HUES64 (cell line): ENCODE measurements at regions not wholly inside any gene's neighbourhood (a gene's known extent, or its start where the extent isn't known, plus 50 kb on each side); places are given as distances from the start of the nearest gene placed in this dataset.

Experiments
- H3K27ac ChIP-seq: 2 replicates; pipeline ENCODE4 v1.7.0; 2013; ENCODE audit warnings: low read depth, low read length, inconsistent platforms
- H3K27me3 ChIP-seq: 2 replicates; pipeline ENCODE4 v1.6.1; 2013; ENCODE audit warnings: mild to moderate bottlenecking, low read length; ENCODE audit not compliant: insufficient read depth
- H3K36me3 ChIP-seq: 2 replicates; pipeline ENCODE4 v1.6.1; 2013; ENCODE audit warnings: mild to moderate bottlenecking, low read length; ENCODE audit not compliant: insufficient read depth
- H3K4me1 ChIP-seq: 2 replicates; pipeline ENCODE4 v1.6.1; 2013; ENCODE audit warnings: mild to moderate bottlenecking, low read length, moderate library complexity; ENCODE audit not compliant: insufficient read depth
- H3K4me3 ChIP-seq: 2 replicates; pipeline ENCODE4 v1.5.1; 2013; ENCODE audit warnings: mild to moderate bottlenecking, low read length, moderate library complexity
- H3K9ac ChIP-seq: 2 replicates; pipeline ENCODE4 v1.6.1; 2013; ENCODE audit warnings: mild to moderate bottlenecking, low read depth, low read length
- H3K9me3 ChIP-seq: 2 replicates; pipeline ENCODE4 v1.6.1; 2013; ENCODE audit warnings: low read depth, low read length; ENCODE audit not compliant: insufficient read depth
- WGBS: fragments of 150-250, 120-280 bp; methylation state at CpG from one replicate; pipeline ENCODE4 v1.1.7; 2013; ENCODE audit warnings: missing lambda C conversion rate; 5-methylcytosine and 5-hydroxymethylcytosine counted together

DNA sequence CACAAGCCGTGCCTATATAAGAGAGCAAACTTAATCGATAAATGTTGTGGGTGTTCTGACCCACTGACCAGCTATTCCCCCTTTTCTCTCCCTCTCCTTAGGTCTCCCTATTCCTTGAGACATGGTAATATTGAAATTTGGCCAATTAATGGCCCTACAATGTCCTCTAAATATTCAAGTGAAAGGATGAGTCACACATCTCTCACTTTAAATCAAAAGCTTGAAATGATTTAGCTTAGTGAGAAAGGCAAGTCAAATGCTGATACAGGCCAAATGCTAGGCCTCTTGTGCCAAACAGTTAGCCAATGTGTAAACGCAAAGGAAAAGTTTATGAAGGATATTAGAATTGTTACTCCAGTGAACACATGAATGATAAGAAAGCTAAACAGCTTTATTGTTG, 102.2 kb upstream of the CPNE8 start:
- H3K9ac ChIP-seq, result no peak overlapping the region
- H3K27ac ChIP-seq, result no peak overlapping the region
- H3K4me1 ChIP-seq, result no peaks in the 10 kb centered on the region
- WGBS, result 89% methylated on average over 1 of the region's 3 CpGs
- no peaks in the 10 kb centered on the region for H3K9me3 ChIP-seq
- H3K36me3 ChIP-seq, result no peaks in the 10 kb centered on the region
- H3K27me3 ChIP-seq, result no peaks in the 10 kb centered on the region
- no peak overlapping the region for H3K4me3 ChIP-seq

GRCh38 chr12:39006286-39006685, 100.9 kb upstream of the CPNE8 start:
- Histone ChIP-seq H3K27me3 (no peaks in the 10 kb centered on the region), H3K4me3 (no peak overlapping the region), H3K9ac (no peak overlapping the region), H3K36me3 (no peaks in the 10 kb centered on the region), H3K4me1 (no peaks in the 10 kb centered on the region), H3K9me3 (no peaks in the 10 kb centered on the region), H3K27ac (no peak overlapping the region)
- WGBS, result 100% methylated on average over 1 of the region's 2 CpGs

GRCh38 chr12:39005671-39006070, 100.3 kb upstream of the CPNE8 start:
- no peak overlapping the region for H3K27ac ChIP-seq
- H3K36me3 ChIP-seq, result no peaks in the 10 kb centered on the region
- no peaks in the 10 kb centered on the region for H3K4me1 ChIP-seq
- H3K9ac ChIP-seq, result no peak overlapping the region
- no peaks in the 10 kb centered on the region for H3K9me3 ChIP-seq
- H3K27me3 ChIP-seq, result no peaks in the 10 kb centered on the region
- no peak overlapping the region for H3K4me3 ChIP-seq

DNA sequence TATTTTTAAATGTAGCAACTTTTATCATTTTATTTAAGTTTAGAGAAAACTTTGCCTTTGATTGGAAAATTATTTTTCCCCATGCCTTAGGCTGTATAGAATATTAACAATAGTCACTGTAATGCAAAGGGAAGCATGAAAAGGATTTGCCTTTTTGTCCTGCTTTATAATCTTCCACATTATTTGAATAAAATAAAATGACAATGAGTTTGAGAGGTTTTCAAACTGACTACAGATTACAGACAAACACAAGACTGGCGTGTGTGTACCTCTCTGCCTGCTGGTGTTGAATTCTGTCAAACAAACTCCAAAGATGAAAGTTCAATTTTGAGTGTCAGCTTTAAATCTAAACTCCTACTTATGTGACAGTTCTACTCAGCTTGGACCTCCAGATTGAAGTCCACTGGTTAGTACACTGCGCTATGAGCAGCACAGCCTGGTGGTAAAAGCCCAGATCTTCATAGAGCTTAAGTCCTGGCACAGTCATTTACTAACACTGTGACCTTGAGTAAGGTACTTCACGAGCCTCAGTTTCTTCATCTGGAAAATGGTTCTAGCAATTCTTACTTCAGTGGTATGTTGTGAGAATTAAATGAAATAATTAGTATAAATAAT, 98.3 kb upstream of the CPNE8 start:
- H3K27ac ChIP-seq, result no peak overlapping the region
- no peaks in the 10 kb centered on the region for H3K4me1 ChIP-seq
- H3K9me3 ChIP-seq, result no peaks in the 10 kb centered on the region
- 71% methylated on average over 3 of the region's 3 CpGs for WGBS
- no peak overlapping the region for H3K4me3 ChIP-seq
- H3K9ac ChIP-seq, result no peak overlapping the region
- H3K27me3 ChIP-seq, result no peaks in the 10 kb centered on the region
- H3K36me3 ChIP-seq, result no peaks in the 10 kb centered on the region

DNA sequence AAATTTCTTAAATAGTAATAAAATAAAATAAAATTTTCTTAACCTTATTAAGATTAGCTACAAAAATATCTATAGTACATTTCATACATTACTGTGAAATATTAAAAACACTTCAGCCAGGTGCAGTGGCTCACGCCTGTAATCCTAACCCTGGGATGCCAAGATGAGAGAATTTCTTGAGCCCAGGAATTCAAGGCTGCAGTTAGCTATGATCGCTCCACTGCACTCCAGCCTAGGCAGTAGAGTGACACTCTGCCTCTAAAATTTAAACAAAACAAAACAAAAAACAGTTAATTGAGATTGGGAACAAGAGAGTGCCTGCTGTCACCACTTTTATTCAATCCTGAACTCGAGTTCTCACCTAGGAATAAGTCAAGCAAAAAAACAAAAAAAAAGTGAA, 95.0 kb upstream of the CPNE8 start:
- H3K4me1 ChIP-seq, result no peaks in the 10 kb centered on the region
- 96% methylated on average over 2 of the region's 3 CpGs for WGBS
- H3K36me3 ChIP-seq, result no peaks in the 10 kb centered on the region
- no peak overlapping the region for H3K27ac ChIP-seq
- no peak overlapping the region for H3K9ac ChIP-seq
- H3K4me3 ChIP-seq, result no peak overlapping the region
- H3K27me3 ChIP-seq, result no peaks in the 10 kb centered on the region
- no peaks in the 10 kb centered on the region for H3K9me3 ChIP-seq

DNA sequence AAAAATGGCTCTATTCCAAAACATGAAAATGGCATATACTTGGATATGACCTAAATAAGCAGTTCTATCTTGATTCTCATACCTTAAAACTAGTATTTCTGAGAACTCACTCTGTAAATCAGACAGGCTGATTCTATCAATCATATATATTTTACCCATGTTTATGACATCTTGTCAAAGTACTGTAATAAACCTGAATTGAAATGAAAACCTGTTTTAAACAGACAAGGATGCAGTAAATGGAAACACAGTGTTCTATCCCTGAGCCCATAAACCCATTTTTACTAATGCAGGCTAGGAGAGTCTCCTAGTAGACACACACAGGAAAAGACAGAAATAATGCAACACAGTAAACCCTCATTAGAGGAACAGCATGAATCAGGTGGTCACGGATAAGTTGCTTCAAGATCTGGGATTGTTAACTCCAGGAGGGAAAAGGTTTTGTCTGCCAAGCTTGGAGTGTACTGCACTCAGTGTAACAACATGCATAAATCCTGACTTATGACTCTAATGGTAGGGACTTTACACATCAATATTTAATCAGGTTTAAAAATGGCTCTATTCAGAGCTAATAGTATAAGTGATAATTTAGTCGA, 93.6 kb upstream of the CPNE8 start:
- no peaks in the 10 kb centered on the region for H3K9me3 ChIP-seq
- no peaks in the 10 kb centered on the region for H3K4me1 ChIP-seq
- H3K9ac ChIP-seq, result no peak overlapping the region
- no peaks in the 10 kb centered on the region for H3K36me3 ChIP-seq
- H3K27ac ChIP-seq, result no peak overlapping the region
- no peak overlapping the region for H3K4me3 ChIP-seq
- H3K27me3 ChIP-seq, result no peaks in the 10 kb centered on the region
- 82% methylated on average over 1 of the region's 2 CpGs for WGBS

DNA sequence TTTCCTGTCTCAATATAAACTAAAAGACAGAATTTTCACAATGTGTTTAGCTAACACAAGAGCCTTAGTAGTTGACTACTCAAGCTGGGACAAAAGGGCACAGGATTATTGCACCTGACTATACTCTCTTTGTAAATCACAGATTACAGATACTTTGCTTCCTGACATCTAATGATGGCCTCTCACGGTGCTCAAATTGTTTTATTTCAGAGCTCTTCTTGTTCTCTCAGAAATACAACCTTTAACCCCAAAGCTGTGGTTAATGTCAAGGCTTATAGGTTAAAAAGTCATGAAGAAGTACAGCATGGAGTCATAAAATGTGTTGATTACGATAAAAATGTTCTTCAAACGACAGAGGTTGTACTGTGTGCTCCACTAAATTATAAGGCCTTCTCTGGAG, 89.9 kb upstream of the CPNE8 start:
- H3K27ac ChIP-seq, result no peak overlapping the region
- H3K36me3 ChIP-seq, result no peaks in the 10 kb centered on the region
- no peaks in the 10 kb centered on the region for H3K27me3 ChIP-seq
- H3K9ac ChIP-seq, result no peak overlapping the region
- 75% methylated on average over 3 of the region's 3 CpGs for WGBS
- no peak overlapping the region for H3K4me3 ChIP-seq
- no peaks in the 10 kb centered on the region for H3K4me1 ChIP-seq
- no peaks in the 10 kb centered on the region for H3K9me3 ChIP-seq

GRCh38 chr12:38985961-38986360, 80.6 kb upstream of the CPNE8 start:
- H3K9me3 ChIP-seq, result peaks cover 21% of the 10 kb centered on the region
- no peak overlapping the region for H3K9ac ChIP-seq
- no peaks in the 10 kb centered on the region for H3K36me3 ChIP-seq
- no peaks in the 10 kb centered on the region for H3K4me1 ChIP-seq
- no peak overlapping the region for H3K27ac ChIP-seq
- no peaks in the 10 kb centered on the region for H3K27me3 ChIP-seq
- 95% methylated on average over 1 of the region's 1 CpG for WGBS
- H3K4me3 ChIP-seq, result no peak overlapping the region

- Histone ChIP-seq H3K4me1 (no peaks in the 10 kb centered on the region), H3K27ac (no peak overlapping the region), H3K27me3 (no peaks in the 10 kb centered on the region), H3K9ac (no peak overlapping the region), H3K9me3 (peaks cover 21% of the 10 kb centered on the region), H3K4me3 (no peak overlapping the region), H3K36me3 (no peaks in the 10 kb centered on the region)
- 100% methylated on average over 1 of the region's 1 CpG for WGBS
These were observed 79.0 kb upstream of the CPNE8 start for GRCh38 chr12:38984388-38984787.

DNA sequence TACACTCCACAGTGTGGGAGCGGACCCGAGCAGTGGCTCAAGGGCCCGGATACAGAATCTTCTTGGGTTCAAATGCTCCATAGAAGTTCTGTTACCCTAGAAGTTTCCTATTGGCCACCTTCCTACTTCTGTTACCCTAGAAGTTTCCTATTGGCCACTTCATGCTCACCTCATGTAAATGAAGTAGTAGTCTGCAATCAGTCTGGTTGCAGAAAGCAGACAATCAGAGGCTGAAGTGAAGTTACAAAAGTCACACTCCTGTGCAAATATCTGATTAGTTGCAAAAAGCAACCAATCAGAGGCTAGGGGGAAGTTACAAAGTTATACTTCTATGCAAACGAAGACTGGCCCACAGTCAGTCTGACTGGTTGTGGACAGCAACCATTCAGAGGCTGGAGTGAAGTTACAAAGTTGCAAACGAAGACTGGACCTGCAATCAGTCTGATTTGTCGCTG, 77.8 kb upstream of the CPNE8 start:
- no peaks in the 10 kb centered on the region for H3K36me3 ChIP-seq
- no peak overlapping the region for H3K27ac ChIP-seq
- no peaks in the 10 kb centered on the region for H3K4me1 ChIP-seq
- peaks cover 21% of the 10 kb centered on the region for H3K9me3 ChIP-seq
- no peak overlapping the region for H3K4me3 ChIP-seq
- 93% methylated on average over 6 of the region's 6 CpGs for WGBS
- H3K27me3 ChIP-seq, result no peaks in the 10 kb centered on the region
- no peak overlapping the region for H3K9ac ChIP-seq

DNA sequence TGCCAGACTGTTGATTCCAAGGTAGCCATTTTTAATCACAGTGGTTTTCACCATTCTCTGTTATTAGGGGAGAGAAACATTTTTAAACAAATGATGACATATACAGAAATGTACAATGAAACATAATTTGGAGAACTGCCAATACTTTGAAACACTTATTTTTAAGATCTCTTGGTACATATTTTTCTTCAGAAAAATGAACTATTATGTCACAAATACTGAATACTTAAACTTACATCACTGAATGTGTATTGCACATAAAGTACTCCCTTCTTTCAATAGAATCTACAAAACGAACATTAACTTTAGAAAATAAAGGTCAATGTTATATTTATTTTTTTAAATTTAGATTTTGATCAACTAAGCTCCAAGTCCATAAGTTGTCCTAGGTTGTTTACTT, 71.7 kb upstream of the CPNE8 start:
- WGBS, result no CpG with 5 or more reads among the region's 1 CpG

DNA sequence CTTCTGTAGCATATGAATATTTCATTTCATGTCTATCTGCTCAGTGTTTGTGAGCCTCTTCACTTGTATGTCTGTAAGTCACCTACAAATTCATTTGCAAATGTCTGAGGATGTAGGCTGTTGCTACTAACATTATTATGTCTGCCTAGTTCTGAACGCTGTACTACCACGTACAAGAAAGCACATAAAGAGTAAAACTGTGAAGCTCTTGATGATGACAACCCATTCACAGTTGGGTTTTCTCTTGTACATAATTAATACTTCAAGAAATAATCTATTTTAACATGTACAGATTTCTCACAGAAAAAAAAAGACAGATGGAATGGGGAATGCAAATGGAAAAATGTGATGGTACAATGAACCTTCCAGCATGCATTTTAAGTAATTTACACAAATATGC, 64.3 kb upstream of the CPNE8 start:
- WGBS, result no CpG with 5 or more reads among the region's 2 CpGs
- Histone ChIP-seq H3K27me3 (no peaks in the 10 kb centered on the region), H3K4me1 (no peaks in the 10 kb centered on the region), H3K36me3 (no peaks in the 10 kb centered on the region), H3K9me3 (peaks cover 10% of the 10 kb centered on the region), H3K4me3 (no peak overlapping the region), H3K9ac (no peak overlapping the region), H3K27ac (no peak overlapping the region)

More for the DNA sequence above, 71.7 kb upstream of the CPNE8 start:
- Histone ChIP-seq H3K9ac (no peak overlapping the region), H3K9me3 (no peaks in the 10 kb centered on the region), H3K4me3 (no peak overlapping the region), H3K27me3 (no peaks in the 10 kb centered on the region), H3K27ac (no peak overlapping the region), H3K36me3 (no peaks in the 10 kb centered on the region), H3K4me1 (no peaks in the 10 kb centered on the region)
